Colonic mucosa (tissue), 4 donors: ENCODE measurements at regions not wholly inside any gene's neighbourhood (a gene's known extent, or its start where the extent isn't known, plus 50 kb on each side); places are given as distances from the start of the nearest gene placed in this dataset.

Source experiments
- DNase-seq: peaks from one replicate; pipeline ENCODE4 v3.0.0-alpha.2; 2020
- H3K27ac ChIP-seq: fragments of 200-600 bp; one replicate; pipeline ENCODE4 v1.8.0; 2021
- H3K27me3 ChIP-seq: fragments of 200-600 bp; one replicate; pipeline ENCODE4 v1.8.0; 2021
- H3K36me3 ChIP-seq: fragments of 200-600 bp; one replicate; pipeline ENCODE4 v1.8.0; 2021
- H3K4me1 ChIP-seq: fragments of 200-600 bp; one replicate; pipeline ENCODE4 v1.8.0; 2021; ENCODE audit warnings: mild to moderate bottlenecking
- H3K4me3 ChIP-seq: fragments of 200-600 bp; one replicate; pipeline ENCODE4 v1.8.0; 2021
- H3K9ac ChIP-seq, 2 donors: one replicate each; pipeline ENCODE4 v1.7.0; 2013; ENCODE audit warnings: control low read depth in 2 of 2, low read depth in 2 of 2, low read length in 2 of 2
- H3K9me3 ChIP-seq: fragments of 200-600 bp; one replicate; pipeline ENCODE4 v1.8.0; 2021
- CTCF ChIP-seq: fragments of 200-600 bp; IDR thresholded peaks from one replicate; pipeline ENCODE4 v1.8.0; 2022; ENCODE audit warnings: antibody characterized with exemption, mild to moderate bottlenecking
- intact Hi-C: fragments of 100-400 bp; cut with DNase I; formaldehyde crosslinking; loops from one replicate; pipeline ENCODE4 v1.14.1; 2022
- donor health status: healthy.
- donor health status: DM: no; HTN: no; CAD: no.
- donor health status: DM: no; HTN: no; CAD: no.

GRCh38 chr4:114400531-114400930 lies 198.1 kb upstream of the UGT8 start:
- Histone ChIP-seq H3K27me3 (no peaks in the 10 kb centered on the region), H3K4me3 (no peak overlapping the region), H3K4me1 (no peaks in the 10 kb centered on the region), H3K9me3 (no peaks in the 10 kb centered on the region), H3K9ac (no peak overlapping the region), H3K27ac (no peak overlapping the region), H3K36me3 (no peaks in the 10 kb centered on the region)
- TF ChIP-seq CTCF: no peak
- intact Hi-C loops: no loop called here
- no peak for DNase-seq

DNA sequence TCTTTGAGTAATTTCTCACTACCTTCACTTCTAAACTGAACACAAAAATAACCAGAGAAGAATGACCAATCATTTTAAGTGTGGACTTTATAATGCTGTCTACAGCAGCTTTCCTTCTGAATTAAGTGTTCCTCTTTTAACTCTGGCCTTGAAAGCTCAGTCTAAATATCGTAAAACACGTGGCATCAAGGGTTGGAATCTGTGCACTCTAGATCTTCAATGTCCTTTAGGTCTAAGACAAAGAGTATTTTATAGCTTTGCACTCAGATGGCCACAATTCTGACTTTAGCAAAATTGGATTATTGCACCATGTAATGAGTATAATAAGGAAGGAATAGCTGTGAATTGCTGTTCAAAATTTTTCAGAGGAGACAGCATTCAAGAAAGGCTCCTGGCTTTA lies 197.1 kb upstream of the UGT8 start:
- TF ChIP-seq CTCF: no peak
- H3K9me3 ChIP-seq: no peaks in the 10 kb centered on the region
- DNase-seq: peak; percentile 50
- no peaks in the 10 kb centered on the region for H3K36me3 ChIP-seq
- no peak overlapping the region for H3K4me3 ChIP-seq
- H3K4me1 ChIP-seq: no peaks in the 10 kb centered on the region
- peak overlapping the region; percentile 18 for H3K27ac ChIP-seq
- intact Hi-C loops: no loop called here
- no peaks in the 10 kb centered on the region for H3K27me3 ChIP-seq
- no peak overlapping the region for H3K9ac ChIP-seq

DNA sequence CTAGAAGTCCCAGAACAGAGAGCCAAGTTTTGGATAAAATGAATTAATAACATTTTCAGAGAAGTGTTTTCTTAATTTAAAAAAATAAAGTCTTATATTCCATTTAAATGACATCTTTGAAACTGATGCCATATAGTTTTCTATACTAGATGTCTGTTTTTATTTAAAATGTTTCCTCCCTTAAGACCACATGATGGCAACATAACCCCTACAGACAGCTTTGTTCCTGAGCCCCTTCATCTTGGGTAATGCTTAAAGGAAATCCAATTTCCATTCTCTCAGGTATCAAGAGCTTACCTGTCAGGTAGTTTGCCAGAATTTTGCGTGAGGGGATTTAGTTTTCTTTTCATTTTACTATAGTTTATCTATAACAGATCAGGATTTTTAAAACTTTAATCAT lies 181.4 kb upstream of the UGT8 start:
- intact Hi-C loops: no loop called here
- TF ChIP-seq CTCF: no peak
- no peaks in the 10 kb centered on the region for H3K36me3 ChIP-seq
- no peak overlapping the region for H3K9ac ChIP-seq
- no peak overlapping the region for H3K27ac ChIP-seq
- no peaks in the 10 kb centered on the region for H3K9me3 ChIP-seq
- DNase-seq: no peak
- no peaks in the 10 kb centered on the region for H3K4me1 ChIP-seq
- no peaks in the 10 kb centered on the region for H3K27me3 ChIP-seq
- H3K4me3 ChIP-seq: no peak overlapping the region

DNA sequence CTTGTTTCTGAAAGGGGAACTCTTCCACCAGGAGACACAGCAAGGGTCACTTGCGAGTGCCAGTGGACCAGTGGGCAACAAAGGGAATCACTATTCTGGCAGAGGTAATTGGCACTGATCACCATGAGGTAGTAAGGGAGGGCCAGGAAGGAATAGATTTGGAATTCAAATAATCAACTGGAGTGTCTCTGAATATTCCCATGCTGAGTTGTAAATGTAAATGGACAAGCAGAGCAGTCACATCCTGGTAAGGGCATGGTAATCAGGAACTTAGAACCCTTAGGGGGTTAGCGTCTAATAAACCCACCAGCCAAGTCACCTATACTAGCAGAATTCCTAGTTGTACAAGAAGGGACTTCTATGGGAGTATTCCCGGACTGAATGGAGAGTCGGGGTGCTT lies 178.5 kb upstream of the UGT8 start:
- Histone ChIP-seq H3K4me3 (no peak overlapping the region), H3K27me3 (no peaks in the 10 kb centered on the region), H3K36me3 (no peaks in the 10 kb centered on the region), H3K9ac (no peak overlapping the region), H3K9me3 (no peaks in the 10 kb centered on the region), H3K27ac (no peak overlapping the region), H3K4me1 (no peaks in the 10 kb centered on the region)
- intact Hi-C loops: no loop called here
- no peak for DNase-seq
- no peak for TF ChIP-seq CTCF

DNA sequence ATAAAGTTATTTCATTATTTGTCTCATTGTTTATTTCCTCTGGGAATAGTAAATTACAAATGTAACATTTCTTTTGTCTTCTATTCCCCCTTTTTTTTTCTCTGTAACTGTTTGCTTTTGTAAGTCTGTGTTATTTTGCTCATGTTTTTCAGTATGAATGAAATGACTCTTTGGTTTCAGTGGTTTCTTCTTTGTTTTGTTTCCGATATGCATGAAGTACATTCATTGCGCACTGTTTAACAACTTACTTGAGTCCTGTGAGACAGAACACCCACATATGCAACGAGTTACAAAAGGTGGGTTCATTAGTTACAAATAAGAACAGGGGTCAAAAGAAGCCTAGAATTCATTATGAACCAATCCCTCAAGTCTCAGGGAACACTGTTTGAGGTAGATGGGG lies 175.0 kb upstream of the UGT8 start:
- no peaks in the 10 kb centered on the region for H3K4me1 ChIP-seq
- intact Hi-C loops: no loop called here
- no peak overlapping the region for H3K27ac ChIP-seq
- no peaks in the 10 kb centered on the region for H3K27me3 ChIP-seq
- no peak overlapping the region for H3K4me3 ChIP-seq
- H3K36me3 ChIP-seq: no peaks in the 10 kb centered on the region
- H3K9ac ChIP-seq: no peak overlapping the region
- no peaks in the 10 kb centered on the region for H3K9me3 ChIP-seq
- no peak for DNase-seq
- no peak for TF ChIP-seq CTCF

DNA sequence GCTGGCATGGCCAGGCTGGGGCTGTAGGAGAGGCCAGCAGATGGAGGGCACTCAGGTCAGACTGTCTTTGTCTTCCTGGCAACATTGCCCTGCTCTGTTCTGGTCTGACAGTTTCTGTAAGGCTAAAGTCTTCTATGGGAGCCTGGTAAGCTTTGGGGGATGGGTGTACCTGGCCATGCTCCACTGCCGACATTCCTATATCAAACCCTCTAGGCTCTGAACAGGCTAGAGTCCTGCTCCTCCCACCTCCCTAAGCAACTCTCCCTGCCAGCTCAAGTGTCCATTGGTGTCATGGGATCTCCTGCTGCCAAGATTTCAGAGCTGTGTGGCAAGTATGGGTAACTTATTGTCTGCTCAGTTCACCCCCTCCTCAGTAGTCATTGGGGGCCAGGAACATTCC lies 163.5 kb upstream of the UGT8 start:
- H3K9me3 ChIP-seq: no peaks in the 10 kb centered on the region
- TF ChIP-seq CTCF: no peak
- no peak overlapping the region for H3K27ac ChIP-seq
- no peaks in the 10 kb centered on the region for H3K36me3 ChIP-seq
- H3K27me3 ChIP-seq: no peaks in the 10 kb centered on the region
- H3K4me3 ChIP-seq: no peak overlapping the region
- no peak for DNase-seq
- intact Hi-C loops: no loop called here
- no peak overlapping the region for H3K9ac ChIP-seq
- no peaks in the 10 kb centered on the region for H3K4me1 ChIP-seq
